Right lobe of liver (tissue), 6 donors: ENCODE measurements at regions not wholly inside any gene's neighbourhood (a gene's known extent, or its start where the extent isn't known, plus 50 kb on each side); places are given as distances from the start of the nearest gene placed in this dataset.

Source experiments
- ATAC-seq, 4 donors: fragments of 200-7000 bp; cut with Tn5 transposase; one replicate each; pipeline ENCODE4 v1.9.1; 2020; ENCODE audit warnings: mild to moderate bottlenecking in 4 of 4, moderate library complexity in 4 of 4
- DNase-seq, 3 donors: peaks; one replicate each; pipeline ENCODE4 v3.0.0-alpha.2; 2020
- H3K27ac ChIP-seq, 3 donors: fragments of 200-600 bp; one replicate each; pipeline ENCODE4 v1.8.0; 2022
- H3K27me3 ChIP-seq, 2 donors: fragments of 200-600 bp; one replicate each; pipeline ENCODE4 v1.8.0; 2022
- H3K36me3 ChIP-seq, 4 donors: fragments of 200-600 bp; sonication (generic) in 1 of 4; one replicate each; pipeline versions ENCODE4 v1.5.1 to v1.8.0; 2017 to 2022; ENCODE audit warnings: control low read depth in 1 of 4
- H3K4me1 ChIP-seq, 4 donors: fragments of 200-600 bp; sonication (generic) in 1 of 4; one replicate each; pipeline versions ENCODE4 v1.5.1 to v1.8.0; 2017 to 2022; ENCODE audit warnings: control low read depth in 1 of 4
- H3K4me3 ChIP-seq, 3 donors: fragments of 200-600 bp; one replicate each; pipeline ENCODE4 v1.8.0; 2022
- H3K9me3 ChIP-seq, 4 donors: fragments of 200-600 bp; sonication (generic) in 1 of 4; one replicate each; pipeline versions ENCODE4 v1.5.1 to v1.8.0; 2017 to 2022; ENCODE audit warnings: control low read depth in 1 of 4
- POLR2A ChIP-seq: fragments of 450-650 bp; IDR thresholded peaks from one replicate; pipeline ENCODE4 v1.6.1; 2017; ENCODE audit warnings: antibody characterized with exemption, mild to moderate bottlenecking
- WGBS: methylation state at CpG from one replicate; pipeline ENCODE4 v1.1.6; 2018; ENCODE audit warnings: low coverage, low lambda C conversion rate; ENCODE audit not compliant: insufficient coverage; ENCODE audit errors: missing lambda C conversion rate; 5-methylcytosine and 5-hydroxymethylcytosine counted together
- intact Hi-C, 2 donors: fragments of 100-400 bp; cut with DNase I; formaldehyde crosslinking; loops; one replicate each; pipeline versions ENCODE4 v1.11.2 to v1.14.1; 2022
- TF ChIP-seq, protein P1 (sequence below), 4 donors: fragments of 200-600 bp in 3 of 4; fragments of 450-650 bp in 1 of 4; IDR thresholded peaks; one replicate each; pipeline versions ENCODE4 v1.5.1 to v1.8.0; 2016 to 2022; ENCODE audit warnings: antibody characterized with exemption in 4 of 4, mild to moderate bottlenecking in 2 of 4
- donor health status: DM: no; HTN: yes; CAD: no.
- donor health status: DM: no; HTN: no; CAD: no.
- donor health status: DM: no; HTN: no; CAD: no.
- donor health status: DM: no; HTN: yes; CAD: no.
- donor health status: DM: no; HTN: yes; CAD: no.

GRCh38 chr2:146741260-146741659 is 1103.6 kb upstream of the ACVR2A start:
- TF ChIP-seq, protein P1, sequence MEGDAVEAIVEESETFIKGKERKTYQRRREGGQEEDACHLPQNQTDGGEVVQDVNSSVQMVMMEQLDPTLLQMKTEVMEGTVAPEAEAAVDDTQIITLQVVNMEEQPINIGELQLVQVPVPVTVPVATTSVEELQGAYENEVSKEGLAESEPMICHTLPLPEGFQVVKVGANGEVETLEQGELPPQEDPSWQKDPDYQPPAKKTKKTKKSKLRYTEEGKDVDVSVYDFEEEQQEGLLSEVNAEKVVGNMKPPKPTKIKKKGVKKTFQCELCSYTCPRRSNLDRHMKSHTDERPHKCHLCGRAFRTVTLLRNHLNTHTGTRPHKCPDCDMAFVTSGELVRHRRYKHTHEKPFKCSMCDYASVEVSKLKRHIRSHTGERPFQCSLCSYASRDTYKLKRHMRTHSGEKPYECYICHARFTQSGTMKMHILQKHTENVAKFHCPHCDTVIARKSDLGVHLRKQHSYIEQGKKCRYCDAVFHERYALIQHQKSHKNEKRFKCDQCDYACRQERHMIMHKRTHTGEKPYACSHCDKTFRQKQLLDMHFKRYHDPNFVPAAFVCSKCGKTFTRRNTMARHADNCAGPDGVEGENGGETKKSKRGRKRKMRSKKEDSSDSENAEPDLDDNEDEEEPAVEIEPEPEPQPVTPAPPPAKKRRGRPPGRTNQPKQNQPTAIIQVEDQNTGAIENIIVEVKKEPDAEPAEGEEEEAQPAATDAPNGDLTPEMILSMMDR (IDR thresholded peaks at IDR 0.05), result no peak
- no peak for TF ChIP-seq POLR2A
- intact Hi-C loops, result no loop called here
- ATAC-seq (no peak), DNase-seq (no peak)
- no peaks in the 10 kb centered on the region for H3K36me3 ChIP-seq
- no peaks in the 10 kb centered on the region for H3K4me1 ChIP-seq
- no peak overlapping the region for H3K27ac ChIP-seq
- no peaks in the 10 kb centered on the region for H3K9me3 ChIP-seq
- WGBS, result 29% methylated on average over 4 of the region's 4 CpGs
- H3K4me3 ChIP-seq, result no peak overlapping the region
- no peaks in the 10 kb centered on the region for H3K27me3 ChIP-seq

GRCh38 chr2:146734821-146735190 is 1110.0 kb upstream of the ACVR2A start:
- Histone ChIP-seq H3K9me3 (no peaks in the 10 kb centered on the region), H3K4me3 (no peak overlapping the region), H3K36me3 (no peaks in the 10 kb centered on the region), H3K27me3 (no peaks in the 10 kb centered on the region), H3K4me1 (peaks cover 0 to 8% (median 3%) of the 10 kb centered on the region in 4 donors), H3K27ac (no peak overlapping the region)
- peak in 2 of 4 donors; percentile 32 to 79 for ATAC-seq
- no peak for TF ChIP-seq POLR2A
- TF ChIP-seq, protein P1 (IDR thresholded peaks at IDR 0.05), result no peak
- intact Hi-C loops, result no loop called here
- 27% methylated on average over 3 of the region's 3 CpGs for WGBS
- DNase-seq, result no peak

DNA sequence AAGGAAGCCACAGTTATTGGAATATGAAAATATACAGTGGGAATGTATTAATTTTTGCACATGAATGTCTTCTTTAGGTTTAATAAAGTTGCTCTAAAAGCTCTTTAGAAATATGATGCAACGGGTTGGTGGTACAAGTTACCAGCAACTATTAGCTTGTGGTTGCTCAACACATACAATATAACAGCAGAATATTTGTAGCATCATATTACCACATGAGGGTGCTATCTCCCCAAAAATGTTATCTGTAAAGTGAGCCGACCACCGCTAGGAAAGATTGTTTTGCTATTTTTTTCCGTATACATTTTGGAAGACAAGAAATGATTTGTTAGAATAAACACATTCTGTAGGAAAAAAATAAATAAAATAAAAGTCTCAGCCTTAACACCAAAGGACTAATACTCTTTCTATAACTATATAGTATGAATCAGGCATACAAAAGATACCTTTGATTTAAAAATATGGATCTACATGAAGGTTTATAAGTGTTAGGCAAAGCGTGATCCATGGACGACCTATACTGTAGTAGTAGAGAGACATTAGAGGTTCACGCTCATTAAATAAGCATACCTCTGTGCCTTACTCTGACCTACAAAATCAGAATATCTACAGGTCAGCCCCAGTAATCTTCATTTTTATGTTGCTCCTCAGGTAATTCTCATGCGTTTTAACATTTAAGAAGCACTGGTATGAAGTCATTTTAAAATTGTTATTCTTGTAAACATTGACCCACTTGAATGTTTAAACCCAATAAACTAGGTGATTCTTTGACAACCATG is 1110.6 kb upstream of the ACVR2A start:
- intact Hi-C loops, result no loop called here
- TF ChIP-seq, protein P1 (IDR thresholded peaks at IDR 0.05), result peak; percentile 46 to 55 (median 54)
- no peak for TF ChIP-seq POLR2A

DNA sequence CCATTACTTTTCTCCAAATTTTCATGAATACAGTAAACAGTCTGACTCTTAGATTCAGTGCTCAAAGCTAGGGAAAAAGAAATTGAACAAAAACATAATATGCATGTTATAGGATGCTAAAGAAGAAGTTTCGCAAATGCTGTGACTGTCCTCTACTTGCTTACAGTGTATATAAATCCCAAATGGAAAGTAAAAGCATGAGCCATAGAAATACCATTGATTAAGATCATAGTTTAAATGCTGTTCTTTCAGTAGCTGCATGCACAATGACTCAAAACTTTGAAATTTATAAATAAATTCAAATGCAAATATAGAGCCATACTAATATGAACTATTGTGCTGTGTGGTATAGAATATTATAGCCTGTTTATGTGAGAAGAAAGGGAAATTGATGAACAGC is 1113.9 kb upstream of the ACVR2A start:
- DNase-seq, result no peak
- H3K27ac ChIP-seq, result no peak overlapping the region
- no peaks in the 10 kb centered on the region for H3K27me3 ChIP-seq
- H3K4me1 ChIP-seq, result peaks cover 0 to 8% (median 3%) of the 10 kb centered on the region in 4 donors
- TF ChIP-seq, protein P1 (IDR thresholded peaks at IDR 0.05), result no peak
- TF ChIP-seq POLR2A, result no peak
- no peak overlapping the region for H3K4me3 ChIP-seq
- intact Hi-C loops, result no loop called here
- H3K9me3 ChIP-seq, result no peaks in the 10 kb centered on the region
- WGBS, result 100% methylated on average over 1 of the region's 1 CpG
- no peaks in the 10 kb centered on the region for H3K36me3 ChIP-seq
- no peak for ATAC-seq

More for the DNA sequence above, 1110.6 kb upstream of the ACVR2A start:
- Histone ChIP-seq H3K4me3 (no peak overlapping the region), H3K27me3 (no peaks in the 10 kb centered on the region), H3K4me1 (peaks cover 0 to 8% (median 3%) of the 10 kb centered on the region in 4 donors), H3K36me3 (no peaks in the 10 kb centered on the region), H3K9me3 (no peaks in the 10 kb centered on the region), H3K27ac (no peak overlapping the region)
- no peak for DNase-seq
- ATAC-seq, result peak; percentile 70 to 96 (median 82)
- WGBS, result 14% methylated on average over 8 of the region's 8 CpGs
